ENCODE measurements at regions not wholly inside any gene's neighbourhood (a gene's known extent, or its start where the extent isn't known, plus 50 kb on each side); places are given as distances from the start of the nearest gene placed in this dataset.

DNA sequence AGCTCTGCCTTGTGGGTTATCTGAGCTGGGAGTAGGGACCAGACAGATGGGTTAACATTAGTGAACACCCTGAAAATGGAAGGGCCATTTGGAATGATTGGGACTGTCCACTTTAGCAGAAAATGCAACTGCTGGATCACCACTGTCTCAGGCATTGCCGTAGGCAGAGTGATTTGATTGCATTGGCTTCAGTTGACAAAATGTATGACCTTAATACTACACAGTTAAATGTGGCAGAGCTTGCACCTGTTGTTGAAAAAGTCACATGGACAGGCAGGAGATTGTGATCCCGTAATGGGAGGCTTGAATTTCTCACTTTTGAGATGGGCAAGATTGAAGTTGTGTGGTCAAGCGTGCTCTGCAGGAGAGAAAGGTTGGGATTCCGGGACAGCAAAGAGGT lies 166.5 kb upstream of the PUDP start:
- TF ChIP-seq, protein P1, sequence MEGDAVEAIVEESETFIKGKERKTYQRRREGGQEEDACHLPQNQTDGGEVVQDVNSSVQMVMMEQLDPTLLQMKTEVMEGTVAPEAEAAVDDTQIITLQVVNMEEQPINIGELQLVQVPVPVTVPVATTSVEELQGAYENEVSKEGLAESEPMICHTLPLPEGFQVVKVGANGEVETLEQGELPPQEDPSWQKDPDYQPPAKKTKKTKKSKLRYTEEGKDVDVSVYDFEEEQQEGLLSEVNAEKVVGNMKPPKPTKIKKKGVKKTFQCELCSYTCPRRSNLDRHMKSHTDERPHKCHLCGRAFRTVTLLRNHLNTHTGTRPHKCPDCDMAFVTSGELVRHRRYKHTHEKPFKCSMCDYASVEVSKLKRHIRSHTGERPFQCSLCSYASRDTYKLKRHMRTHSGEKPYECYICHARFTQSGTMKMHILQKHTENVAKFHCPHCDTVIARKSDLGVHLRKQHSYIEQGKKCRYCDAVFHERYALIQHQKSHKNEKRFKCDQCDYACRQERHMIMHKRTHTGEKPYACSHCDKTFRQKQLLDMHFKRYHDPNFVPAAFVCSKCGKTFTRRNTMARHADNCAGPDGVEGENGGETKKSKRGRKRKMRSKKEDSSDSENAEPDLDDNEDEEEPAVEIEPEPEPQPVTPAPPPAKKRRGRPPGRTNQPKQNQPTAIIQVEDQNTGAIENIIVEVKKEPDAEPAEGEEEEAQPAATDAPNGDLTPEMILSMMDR (IDR thresholded peaks at IDR 0.05; ENCODE audit: borderline replicate concordance, extremely low read depth, insufficient read depth) = no peak
- DNase-seq (peak in 2 of 5 donors; percentile 13), FAIRE-seq (no peak)
- Histone ChIP-seq H3K9ac (ENCODE audit: low read length in 3 of 3) (no peak overlapping the region), H3K4me3 (ENCODE audit: low read length in 3 of 3) (no peak overlapping the region), H3K36me3 (ENCODE audit: control insufficient read depth in 2 of 3, insufficient read depth in 3 of 3, low read length in 3 of 3) (no peaks in the 10 kb centered on the region), H3K27me3 (ENCODE audit: control insufficient read depth, insufficient read depth, low read length) (no peaks in the 10 kb centered on the region), H3K4me1 (ENCODE audit: control insufficient read depth in 2 of 3, insufficient read depth in 2 of 3, low read depth in 1 of 3, low read length in 3 of 3) (no peaks in the 10 kb centered on the region), H3K27ac (ENCODE audit: low read depth in 2 of 2, low read length in 2 of 2) (no peak overlapping the region), H3K9me3 (ENCODE audit: control insufficient read depth in 2 of 3, insufficient read depth in 1 of 3, low read length in 3 of 3) (no peaks in the 10 kb centered on the region)
- intact Hi-C loops (cut with DNase I) = no loop called here

DNA sequence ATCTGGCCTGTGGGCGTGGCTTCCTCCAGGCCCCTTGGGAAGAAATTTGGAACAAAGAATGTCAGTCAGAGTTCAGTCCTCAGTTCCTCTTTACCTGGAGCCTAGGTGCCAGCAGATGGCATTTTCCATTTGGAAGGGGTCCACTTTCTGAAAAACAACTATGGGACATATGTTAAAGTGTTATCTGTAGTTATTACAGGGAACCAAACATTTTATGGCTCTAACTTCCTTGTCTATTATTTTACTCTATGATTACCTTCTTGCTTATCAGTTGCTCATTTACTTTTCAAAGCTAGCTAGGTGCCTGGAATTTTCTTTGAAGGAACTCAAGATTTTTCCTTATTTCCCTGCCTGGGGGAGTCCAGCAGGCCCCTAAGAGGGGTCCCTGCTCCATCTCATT lies 159.8 kb upstream of the PUDP start:
- TF ChIP-seq, protein P1 (IDR thresholded peaks at IDR 0.05; ENCODE audit: borderline replicate concordance, extremely low read depth, insufficient read depth) = no peak
- intact Hi-C loops (cut with DNase I) = no loop called here
- FAIRE-seq (no peak), DNase-seq (no peak)
- H3K4me3 ChIP-seq (ENCODE audit: low read length in 3 of 3) = no peak overlapping the region
- H3K27ac ChIP-seq (ENCODE audit: low read depth in 2 of 2, low read length in 2 of 2) = no peak overlapping the region
- H3K27me3 ChIP-seq (ENCODE audit: control insufficient read depth, insufficient read depth, low read length) = no peaks in the 10 kb centered on the region
- no peaks in the 10 kb centered on the region for H3K9me3 ChIP-seq (ENCODE audit: control insufficient read depth in 2 of 3, insufficient read depth in 1 of 3, low read length in 3 of 3)
- no peaks in the 10 kb centered on the region for H3K4me1 ChIP-seq (ENCODE audit: control insufficient read depth in 2 of 3, insufficient read depth in 2 of 3, low read depth in 1 of 3, low read length in 3 of 3)
- H3K9ac ChIP-seq (ENCODE audit: low read length in 3 of 3) = no peak overlapping the region
- H3K36me3 ChIP-seq (ENCODE audit: control insufficient read depth in 2 of 3, insufficient read depth in 3 of 3, low read length in 3 of 3) = peaks cover 0 to 9% (median 0%) of the 10 kb centered on the region in 3 donors

DNA sequence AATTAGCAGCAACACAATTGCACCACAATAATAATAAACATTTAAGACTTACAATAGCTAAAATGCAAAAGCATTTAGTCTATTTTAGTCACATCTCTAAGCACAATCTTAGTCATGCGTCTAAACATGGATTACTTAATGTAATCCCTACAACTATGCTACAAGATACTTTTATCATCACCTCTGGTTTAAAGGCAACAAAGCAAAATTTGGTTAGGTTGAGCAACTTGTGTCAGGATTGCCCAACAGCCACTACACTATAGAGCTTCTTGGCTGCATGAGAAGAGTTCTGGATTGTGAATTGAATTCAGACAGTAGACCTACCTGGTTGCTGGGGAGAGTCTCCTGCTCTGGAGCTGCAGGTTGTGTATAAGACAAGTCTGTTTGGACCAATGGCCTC lies 146.5 kb upstream of the PUDP start:
- Histone ChIP-seq H3K4me3 (ENCODE audit: low read length in 3 of 3) (no peak overlapping the region), H3K9me3 (ENCODE audit: control insufficient read depth in 2 of 3, insufficient read depth in 1 of 3, low read length in 3 of 3) (peaks cover 0 to 4% (median 0%) of the 10 kb centered on the region in 3 donors), H3K27me3 (ENCODE audit: control insufficient read depth, insufficient read depth, low read length) (no peaks in the 10 kb centered on the region), H3K27ac (ENCODE audit: low read depth in 2 of 2, low read length in 2 of 2) (no peak overlapping the region), H3K4me1 (ENCODE audit: control insufficient read depth in 2 of 3, insufficient read depth in 2 of 3, low read depth in 1 of 3, low read length in 3 of 3) (no peaks in the 10 kb centered on the region), H3K36me3 (ENCODE audit: control insufficient read depth in 2 of 3, insufficient read depth in 3 of 3, low read length in 3 of 3) (no peaks in the 10 kb centered on the region), H3K9ac (ENCODE audit: low read length in 3 of 3) (no peak overlapping the region)
- no peak for FAIRE-seq
- DNase-seq = no peak
- TF ChIP-seq, protein P1 (IDR thresholded peaks at IDR 0.05; ENCODE audit: borderline replicate concordance, extremely low read depth, insufficient read depth) = no peak
- intact Hi-C loops (cut with DNase I) = no loop called here

DNA sequence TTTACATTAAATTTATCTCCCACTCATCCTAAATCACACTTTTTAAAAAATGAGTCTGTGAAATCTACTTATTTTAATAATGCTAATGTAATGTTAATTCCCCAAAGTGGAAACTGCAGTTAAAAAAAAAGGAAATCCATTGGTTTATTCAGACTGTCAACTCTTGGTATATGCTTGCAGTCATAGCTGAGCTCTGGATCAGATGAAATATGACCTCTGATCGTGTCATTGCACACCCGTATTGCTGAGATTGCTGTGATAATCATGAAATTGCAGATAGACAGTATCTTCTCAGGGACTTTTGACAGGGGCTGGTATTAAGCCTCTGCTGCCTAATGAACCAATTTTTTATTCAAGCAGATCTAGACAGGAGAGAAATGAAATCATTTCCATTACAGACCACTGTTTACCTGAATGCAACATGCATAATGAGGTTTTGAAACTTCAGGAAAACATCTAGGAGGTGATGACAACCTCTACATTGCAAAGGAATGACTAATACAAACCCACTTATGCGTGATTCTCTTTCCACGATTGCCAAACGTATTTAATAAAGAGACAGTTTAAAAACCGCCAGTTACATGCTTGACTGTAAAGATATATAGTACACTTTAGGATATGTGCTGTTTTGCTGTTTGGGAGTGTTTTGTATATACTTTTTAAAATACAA lies 138.3 kb upstream of the PUDP start:
- DNase-seq (no peak), FAIRE-seq (no peak)
- intact Hi-C loops (cut with DNase I) = no loop called here
- no peaks in the 10 kb centered on the region for H3K36me3 ChIP-seq (ENCODE audit: control insufficient read depth in 2 of 3, insufficient read depth in 3 of 3, low read length in 3 of 3)
- TF ChIP-seq, protein P1 (IDR thresholded peaks at IDR 0.05; ENCODE audit: borderline replicate concordance, extremely low read depth, insufficient read depth) = no peak
- H3K4me1 ChIP-seq (ENCODE audit: control insufficient read depth in 2 of 3, insufficient read depth in 2 of 3, low read depth in 1 of 3, low read length in 3 of 3) = no peaks in the 10 kb centered on the region
- H3K9me3 ChIP-seq (ENCODE audit: control insufficient read depth in 2 of 3, insufficient read depth in 1 of 3, low read length in 3 of 3) = no peaks in the 10 kb centered on the region
- peaks cover 3% of the 10 kb centered on the region for H3K27me3 ChIP-seq (ENCODE audit: control insufficient read depth, insufficient read depth, low read length)
- H3K27ac ChIP-seq (ENCODE audit: low read depth in 2 of 2, low read length in 2 of 2) = no peak overlapping the region
- H3K4me3 ChIP-seq (ENCODE audit: low read length in 3 of 3) = no peak overlapping the region
- H3K9ac ChIP-seq (ENCODE audit: low read length in 3 of 3) = no peak overlapping the region
